ENCODE measurements at regions not wholly inside any gene's neighbourhood (a gene's known extent, or its start where the extent isn't known, plus 50 kb on each side); places are given as distances from the start of the nearest gene placed in this dataset.
A peak's percentile ranks its signal among the peaks of the same experiment; 100 is the strongest.

- Histone ChIP-seq H3K4me3 (replicated peaks; ENCODE audit: low read depth, low read length) (no peak overlapping the region), H3K27me3 (replicated peaks; ENCODE audit: control insufficient read depth, insufficient read depth, low read length) (no peaks in the 10 kb centered on the region), H3K36me3 (ENCODE audit: control insufficient read depth, insufficient read depth, low read length) (no peaks in the 10 kb centered on the region)
- no peak for TF ChIP-seq CTCF (IDR thresholded peaks at IDR 0.05; ENCODE audit: insufficient read depth, low read length, poor library complexity, severe bottlenecking)
- no peak for DNase-seq (ENCODE audit: extremely low read depth, insufficient read length)
These were observed 115.3 kb upstream of the PRB2 start for GRCh38 chr12:11510671-11511070.

- Histone ChIP-seq H3K27me3 (replicated peaks; ENCODE audit: control insufficient read depth, insufficient read depth, low read length) (no peaks in the 10 kb centered on the region), H3K4me3 (replicated peaks; ENCODE audit: low read depth, low read length) (no peak overlapping the region), H3K36me3 (ENCODE audit: control insufficient read depth, insufficient read depth, low read length) (no peaks in the 10 kb centered on the region)
- peak; percentile 23 for TF ChIP-seq CTCF (IDR thresholded peaks at IDR 0.05; ENCODE audit: insufficient read depth, low read length, poor library complexity, severe bottlenecking)
- DNase-seq (ENCODE audit: extremely low read depth, insufficient read length), result no peak
These were observed 117.9 kb upstream of the PRB2 start for GRCh38 chr12:11513288-11513687.

GRCh38 chr12:11517080-11517479 is 121.7 kb upstream of the PRB2 start:
- TF ChIP-seq CTCF (IDR thresholded peaks at IDR 0.05; ENCODE audit: insufficient read depth, low read length, poor library complexity, severe bottlenecking), result no peak
- no peak for DNase-seq (ENCODE audit: extremely low read depth, insufficient read length)
- no peak overlapping the region for H3K4me3 ChIP-seq (replicated peaks; ENCODE audit: low read depth, low read length)
- H3K36me3 ChIP-seq (ENCODE audit: control insufficient read depth, insufficient read depth, low read length), result no peaks in the 10 kb centered on the region
- H3K27me3 ChIP-seq (replicated peaks; ENCODE audit: control insufficient read depth, insufficient read depth, low read length), result no peaks in the 10 kb centered on the region

GRCh38 chr12:11524446-11524845 is 125.0 kb upstream of the ETV6 start:
- Histone ChIP-seq H3K27me3 (replicated peaks; ENCODE audit: control insufficient read depth, insufficient read depth, low read length) (no peaks in the 10 kb centered on the region), H3K4me3 (replicated peaks; ENCODE audit: low read depth, low read length) (no peak overlapping the region), H3K36me3 (ENCODE audit: control insufficient read depth, insufficient read depth, low read length) (no peaks in the 10 kb centered on the region)
- no peak for DNase-seq (ENCODE audit: extremely low read depth, insufficient read length)
- no peak for TF ChIP-seq CTCF (IDR thresholded peaks at IDR 0.05; ENCODE audit: insufficient read depth, low read length, poor library complexity, severe bottlenecking)

DNA sequence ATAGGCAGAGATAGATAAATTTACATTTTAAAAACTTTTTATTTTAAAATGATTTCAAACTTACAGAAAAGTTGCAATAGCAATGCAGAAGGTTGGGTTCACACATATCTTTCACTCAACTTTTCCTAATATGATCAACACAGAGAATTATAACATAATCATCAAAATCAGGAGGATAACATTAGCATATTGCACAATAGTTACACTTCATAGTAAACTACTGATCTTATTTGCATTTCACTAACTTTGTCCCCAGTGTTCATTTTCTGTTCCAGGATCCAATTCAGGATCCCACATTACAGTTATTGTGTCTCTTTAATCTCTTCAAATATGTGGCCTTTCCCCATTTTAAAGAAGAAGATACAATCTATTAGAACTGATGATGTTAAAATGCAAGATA is 115.4 kb upstream of the ETV6 start:
- no peak for TF ChIP-seq CTCF (IDR thresholded peaks at IDR 0.05; ENCODE audit: insufficient read depth, low read length, poor library complexity, severe bottlenecking)
- no peak for DNase-seq (ENCODE audit: extremely low read depth, insufficient read length)
- H3K36me3 ChIP-seq (ENCODE audit: control insufficient read depth, insufficient read depth, low read length), result no peaks in the 10 kb centered on the region

GRCh38 chr12:11535127-11535526 is 114.3 kb upstream of the ETV6 start:
- DNase-seq (ENCODE audit: extremely low read depth, insufficient read length), result no peak
- H3K36me3 ChIP-seq (ENCODE audit: control insufficient read depth, insufficient read depth, low read length), result no peaks in the 10 kb centered on the region
- no peaks in the 10 kb centered on the region for H3K27me3 ChIP-seq (replicated peaks; ENCODE audit: control insufficient read depth, insufficient read depth, low read length)
- no peak for TF ChIP-seq CTCF (IDR thresholded peaks at IDR 0.05; ENCODE audit: insufficient read depth, low read length, poor library complexity, severe bottlenecking)
- H3K4me3 ChIP-seq (replicated peaks; ENCODE audit: low read depth, low read length), result no peak overlapping the region

More for the DNA sequence above, 115.4 kb upstream of the ETV6 start:
- no peaks in the 10 kb centered on the region for H3K27me3 ChIP-seq (replicated peaks; ENCODE audit: control insufficient read depth, insufficient read depth, low read length)
- no peak overlapping the region for H3K4me3 ChIP-seq (replicated peaks; ENCODE audit: low read depth, low read length)
